HL-60/S4 treated with retinoic acid at 250 ng/mL for 4 days and 3 days (cell line): ENCODE measurements at regions not wholly inside any gene's neighbourhood (a gene's known extent, or its start where the extent isn't known, plus 50 kb on each side); places are given as distances from the start of the nearest gene placed in this dataset.
"Not testable (repeated sequence)": the region's sequence is repeated elsewhere in the genome, so short reads cannot be mapped to it uniquely, and the experiment has no call there.

Experiments used
- in situ Hi-C: fragments of 300-500 bp; cut with MboI; formaldehyde crosslinking; loops from 2 replicates; pipeline ENCODE4 v1.7.0; 2022; ENCODE audit warnings: low sequenced_read_pairs

DNA sequence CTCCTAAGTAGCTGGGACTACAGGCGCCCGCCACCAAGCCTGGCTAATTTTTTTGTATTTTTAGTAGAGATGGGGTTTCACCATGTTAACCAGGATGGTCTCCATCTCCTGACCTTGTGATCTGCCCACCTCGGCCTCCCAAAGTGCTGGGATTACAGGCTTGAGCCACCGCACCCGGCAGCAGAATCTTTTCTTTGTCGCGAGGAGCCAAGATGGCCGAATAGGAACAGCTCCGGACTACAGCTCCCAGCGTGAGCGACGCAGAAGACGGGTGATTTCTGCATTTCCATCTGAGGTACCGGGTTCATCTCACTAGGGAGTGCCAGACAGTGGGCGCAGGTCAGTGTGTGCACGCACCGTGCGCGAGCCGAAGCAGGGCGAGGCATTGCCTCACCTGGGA is 112.3 kb upstream of the ITGA6 start:
- in situ Hi-C loops, result not testable (repeated sequence)

GRCh38 chr2:172322049-172322448 is 105.3 kb upstream of the ITGA6 start:
- in situ Hi-C loops, result no loop called here

DNA sequence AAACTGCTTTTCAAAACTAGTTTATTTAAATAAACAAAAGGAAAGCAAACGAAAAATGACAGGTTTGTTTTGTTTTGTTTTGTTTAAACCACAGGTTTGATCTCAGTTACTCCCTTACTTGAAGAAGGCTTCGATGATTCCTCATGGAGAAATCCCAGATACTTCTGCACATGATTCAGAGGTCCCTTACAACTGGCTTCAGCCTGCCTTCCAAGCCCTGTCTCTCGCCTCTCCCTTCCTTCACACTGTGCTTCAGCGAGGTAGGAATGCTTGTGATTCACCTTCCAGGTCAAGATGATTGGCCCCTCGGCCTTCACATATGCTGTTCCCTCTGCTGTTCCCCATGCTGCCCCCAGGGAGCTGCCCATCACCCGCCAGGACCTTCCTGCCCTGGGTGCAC is 104.1 kb upstream of the ITGA6 start:
- in situ Hi-C loops, result no loop called here

DNA sequence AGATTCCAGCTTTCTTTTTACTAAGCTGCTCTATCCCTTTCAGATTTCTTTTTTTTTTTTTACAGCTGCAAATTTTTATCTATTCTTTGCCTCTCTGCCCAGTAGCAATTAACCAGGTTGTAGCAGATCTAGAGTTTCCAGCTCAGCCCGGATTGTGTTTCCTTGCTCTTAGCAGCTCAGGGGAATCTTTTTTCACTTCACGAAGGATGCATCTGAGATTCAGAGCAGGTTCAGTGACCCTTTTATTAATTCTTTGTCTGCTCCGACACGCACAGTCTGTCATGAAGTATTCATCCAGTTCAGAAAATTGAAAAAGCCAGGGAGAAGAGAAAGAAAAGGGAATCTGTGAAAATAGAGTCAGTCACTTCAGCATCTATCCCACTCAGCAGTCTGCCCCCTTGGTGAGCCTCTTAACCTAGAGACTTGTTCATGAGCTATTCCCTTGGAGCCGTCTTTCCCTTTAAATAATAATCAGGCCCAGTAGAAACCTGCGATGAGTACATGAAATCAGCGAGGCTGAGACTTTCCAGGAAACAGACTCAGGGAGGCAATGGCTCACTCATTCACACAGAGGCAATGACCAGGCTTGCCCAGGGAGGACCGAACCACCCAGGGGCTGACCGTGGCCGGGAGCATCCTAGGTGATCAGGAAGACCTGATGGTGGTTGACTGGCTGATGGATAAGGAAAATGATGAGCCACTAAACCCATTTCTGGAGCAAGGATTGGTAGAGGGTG is 103.4 kb upstream of the ITGA6 start:
- in situ Hi-C loops, result no loop called here

- in situ Hi-C loops, result no loop called here
These were observed 101.2 kb upstream of the ITGA6 start for GRCh38 chr2:172326211-172326509.

DNA sequence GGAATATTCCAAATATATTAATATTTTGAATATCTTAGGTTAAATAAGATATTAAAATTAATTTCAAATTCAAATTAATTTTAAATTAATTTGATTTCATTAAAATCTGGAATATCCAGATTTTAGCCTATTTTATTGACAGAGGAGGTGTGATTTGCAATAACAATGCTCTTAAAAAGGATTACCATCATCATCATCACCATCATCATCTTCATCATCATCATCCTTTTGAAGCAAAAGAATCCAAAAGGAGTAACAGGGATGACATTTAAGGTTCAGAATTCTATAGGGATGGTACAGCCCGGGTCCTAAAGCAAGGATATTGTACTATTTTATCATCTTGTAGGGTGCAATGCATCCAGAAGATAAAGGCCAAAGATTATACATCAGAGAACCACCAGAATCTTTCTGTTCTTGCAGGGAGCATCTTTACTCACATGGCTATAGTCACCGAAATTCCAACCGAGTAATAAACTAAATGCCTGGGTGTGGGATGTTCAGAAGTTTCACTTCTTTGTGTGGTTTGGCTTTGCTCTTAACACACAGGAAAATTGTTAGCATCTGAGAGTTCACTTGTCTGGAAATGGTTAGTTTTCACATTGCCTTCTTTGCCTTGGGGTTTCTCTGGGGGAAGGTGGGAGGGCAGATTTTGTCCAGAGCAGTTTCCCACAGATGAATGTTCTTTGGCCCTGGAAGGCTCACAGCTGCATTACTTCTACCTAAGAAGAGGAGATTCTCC is 99.1 kb upstream of the ITGA6 start:
- in situ Hi-C loops, result no loop called here

GRCh38 chr2:172329416-172329773 is 98.0 kb upstream of the ITGA6 start:
- in situ Hi-C loops, result no loop called here

DNA sequence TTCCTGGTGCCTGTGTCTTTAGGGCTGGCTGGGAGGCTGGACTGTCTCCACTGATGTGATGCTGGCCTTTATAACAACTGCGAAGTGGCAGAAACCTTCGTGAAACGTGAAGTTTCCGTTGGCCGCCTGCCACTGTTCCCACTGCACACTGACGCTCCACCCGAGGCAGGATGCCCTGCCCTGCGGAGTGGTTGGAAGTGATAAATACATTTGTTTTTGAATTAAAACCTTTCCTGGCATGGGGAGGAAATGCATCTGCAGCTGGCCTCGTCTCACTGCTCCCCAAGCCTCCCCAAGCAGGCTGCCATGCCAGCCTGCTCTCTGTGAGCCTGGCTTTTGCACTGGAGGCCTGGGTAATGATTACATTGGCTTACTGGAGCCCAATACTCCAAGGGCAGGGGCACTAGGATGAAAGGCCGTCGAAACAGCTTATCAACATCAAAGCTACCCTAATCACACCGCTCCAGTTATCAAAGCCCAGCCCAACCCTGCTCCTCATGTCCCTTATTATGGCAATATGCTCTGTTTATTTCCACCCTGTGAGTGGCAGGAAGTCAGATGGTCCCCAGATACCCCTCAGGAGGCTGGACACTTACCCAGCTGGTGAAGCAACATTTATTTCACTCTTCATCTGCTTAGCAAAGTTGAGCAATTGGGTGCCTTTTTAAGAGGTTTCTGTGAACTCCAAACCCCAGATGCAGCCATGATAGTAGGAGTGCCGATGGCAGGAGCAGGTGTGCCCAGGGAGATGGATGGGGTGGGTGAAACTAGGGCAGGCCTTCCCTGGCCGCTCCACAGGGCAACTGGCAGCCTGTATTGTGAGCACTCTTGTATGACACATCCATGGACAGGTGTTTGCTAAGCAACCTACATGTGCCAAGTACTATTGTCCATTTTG is 97.4 kb upstream of the ITGA6 start:
- in situ Hi-C loops, result no loop called here

GRCh38 chr2:172332507-172332906 is 94.9 kb upstream of the ITGA6 start:
- in situ Hi-C loops, result no loop called here

DNA sequence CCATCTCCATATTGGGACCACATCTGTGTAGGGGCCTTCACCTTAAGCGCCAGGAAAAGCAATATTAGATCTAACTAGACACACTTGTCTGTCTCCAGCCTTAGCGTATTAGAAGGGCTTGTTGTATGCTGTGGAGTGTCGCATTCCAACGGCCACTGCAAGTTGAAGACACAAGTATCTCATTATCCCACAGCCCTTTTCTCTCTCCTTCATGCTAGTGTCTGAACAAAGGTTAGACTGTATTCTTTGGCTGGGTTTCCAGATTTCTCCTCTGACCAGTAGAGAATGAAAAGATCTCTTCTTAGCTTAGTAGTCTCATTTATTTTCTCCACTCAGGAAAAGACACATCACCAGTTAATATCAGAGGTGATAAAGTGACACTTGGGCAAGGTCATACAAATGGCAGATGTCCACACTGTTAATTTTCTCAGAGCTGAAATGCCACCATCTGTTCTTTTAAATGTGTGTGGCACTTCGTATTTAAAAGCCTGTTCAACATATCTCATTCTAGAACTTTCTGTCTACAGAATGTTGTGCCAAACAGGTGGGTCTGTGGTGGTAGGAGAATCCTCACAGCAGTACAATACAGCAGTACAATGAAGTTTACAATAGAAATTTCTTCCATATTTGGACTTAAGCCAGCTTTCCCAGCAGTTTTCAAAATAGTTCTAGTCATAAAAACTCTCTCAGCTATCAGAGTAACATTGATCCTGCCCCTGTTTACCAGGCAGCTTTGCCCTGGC is 94.0 kb upstream of the ITGA6 start:
- in situ Hi-C loops, result no loop called here

DNA sequence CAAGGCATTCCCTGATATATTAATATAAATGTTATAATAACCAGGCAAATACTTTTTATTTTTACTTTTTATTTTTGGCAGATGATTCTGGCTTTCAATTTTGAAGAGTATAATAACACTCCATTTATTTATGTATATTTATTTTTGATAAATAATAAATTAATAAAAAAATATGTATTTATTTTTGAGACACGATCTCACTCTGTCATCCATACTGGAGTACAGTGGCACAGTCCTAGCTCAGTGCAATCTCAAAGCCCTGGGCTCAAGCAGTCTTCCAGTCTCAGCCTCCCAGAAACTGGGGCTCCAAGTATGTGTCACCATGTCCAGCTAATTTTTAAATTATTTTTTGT is 93.4 kb upstream of the ITGA6 start:
- in situ Hi-C loops, result no loop called here

DNA sequence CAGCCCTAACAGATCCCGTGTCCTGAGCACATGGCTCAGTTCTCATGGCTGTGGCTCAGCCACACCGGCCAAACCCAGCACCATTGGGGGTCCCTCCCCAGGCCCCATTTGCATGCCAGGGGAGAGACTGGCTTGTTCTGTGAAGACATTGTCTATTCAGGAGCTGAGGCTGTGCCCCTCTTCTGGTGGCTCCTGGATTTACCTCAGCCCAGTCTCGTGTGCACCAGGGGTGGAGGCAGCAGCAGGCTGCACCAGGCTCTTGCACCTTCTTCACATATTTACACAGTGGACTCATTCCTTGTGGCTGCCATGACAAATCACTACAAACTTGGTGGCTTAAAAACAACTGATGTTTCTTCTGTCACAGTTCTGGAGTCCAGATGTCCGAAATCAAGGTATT is 92.4 kb upstream of the ITGA6 start:
- in situ Hi-C loops, result no loop called here

GRCh38 chr2:172335736-172336135 is 91.7 kb upstream of the ITGA6 start:
- in situ Hi-C loops, result no loop called here

DNA sequence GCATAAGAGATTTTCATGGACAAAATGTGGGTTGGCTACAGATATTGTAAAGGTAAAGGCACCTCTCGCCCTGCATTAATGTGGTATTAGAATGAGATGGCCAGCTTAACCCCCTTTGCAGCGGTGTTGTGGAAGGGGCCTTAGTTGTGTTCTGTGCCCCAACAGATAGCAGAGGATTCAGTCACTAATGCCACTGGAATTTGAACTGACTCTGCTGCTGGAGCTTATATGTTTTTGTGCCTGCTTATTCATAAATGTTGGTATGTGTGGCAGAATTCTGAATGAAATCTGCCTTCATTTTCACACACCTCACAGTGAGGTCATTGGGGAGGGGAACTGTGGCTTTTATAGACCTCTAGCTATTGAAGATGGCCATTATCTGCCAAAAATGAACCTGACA is 90.7 kb upstream of the ITGA6 start:
- in situ Hi-C loops, result no loop called here

DNA sequence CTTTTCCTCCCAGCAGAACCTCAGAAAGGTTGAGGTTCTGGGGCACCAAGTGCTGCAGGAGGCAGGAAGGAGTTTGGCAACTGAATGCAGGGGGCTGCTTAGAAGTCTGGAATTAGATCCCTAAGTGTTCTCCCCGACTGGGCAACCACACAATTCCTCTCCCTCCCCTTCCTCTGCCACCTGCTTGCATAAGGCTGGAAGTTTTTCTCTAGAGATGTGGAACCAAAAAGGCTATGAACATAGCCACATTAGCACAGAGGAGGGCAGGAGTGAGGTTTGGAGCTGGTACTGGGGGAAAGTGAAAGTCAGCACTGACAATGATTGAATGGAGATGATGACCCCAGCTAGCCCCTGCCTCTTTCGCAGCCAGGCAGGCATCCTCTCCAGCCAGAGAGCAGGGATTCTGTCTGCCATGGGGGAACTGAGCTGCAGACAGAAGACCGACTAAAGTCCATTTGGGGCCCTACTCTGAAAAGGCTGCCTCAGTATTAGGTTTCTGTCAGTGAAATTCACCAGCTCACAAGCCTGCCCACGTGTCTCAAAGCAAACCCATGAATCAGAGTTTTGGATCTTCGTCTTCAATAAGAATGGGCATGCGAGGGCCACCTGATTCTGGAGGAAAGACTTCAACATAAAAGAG is 87.9 kb upstream of the ITGA6 start:
- in situ Hi-C loops, result no loop called here

DNA sequence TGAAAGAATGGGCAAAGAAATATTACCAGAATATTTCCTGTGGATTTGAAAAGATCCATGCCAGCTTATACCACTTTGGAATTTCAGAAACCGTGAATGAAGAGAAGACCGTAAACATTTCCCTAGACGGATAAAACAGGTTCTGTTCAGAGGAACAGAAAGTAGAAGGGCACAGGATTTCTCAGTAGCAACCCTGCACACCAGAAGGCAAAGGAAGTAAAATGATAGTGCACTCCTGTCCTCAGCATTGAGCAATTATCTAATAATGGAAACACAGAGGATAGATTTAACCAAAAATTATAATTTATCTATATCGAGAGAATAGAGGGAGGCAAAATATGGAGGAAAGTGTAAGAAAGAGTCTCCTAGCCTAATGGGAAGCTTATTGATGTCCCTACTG is 87.0 kb upstream of the ITGA6 start:
- in situ Hi-C loops, result no loop called here

DNA sequence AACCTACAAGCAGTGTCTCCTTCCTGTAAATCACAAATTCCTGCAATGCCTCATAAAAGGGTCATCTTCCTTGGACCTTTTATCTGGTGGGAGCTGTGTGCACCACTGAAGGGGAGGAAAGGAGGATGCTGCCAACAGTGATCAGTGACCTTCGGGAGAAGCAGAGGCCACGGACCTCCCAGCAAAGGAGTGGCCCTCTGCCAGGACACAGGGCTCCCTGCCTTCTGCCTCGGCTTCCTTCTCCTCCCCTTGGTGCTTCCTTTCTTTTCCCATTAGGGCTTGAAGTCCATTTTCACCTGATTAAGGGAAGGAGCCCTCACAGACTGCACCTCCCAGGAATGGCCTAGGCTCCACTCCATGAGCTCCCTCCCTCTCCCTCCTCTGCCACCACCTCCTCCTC is 85.3 kb upstream of the ITGA6 start:
- in situ Hi-C loops, result no loop called here

- in situ Hi-C loops, result no loop called here
These were observed 84.8 kb upstream of the ITGA6 start for GRCh38 chr2:172342611-172343010.

DNA sequence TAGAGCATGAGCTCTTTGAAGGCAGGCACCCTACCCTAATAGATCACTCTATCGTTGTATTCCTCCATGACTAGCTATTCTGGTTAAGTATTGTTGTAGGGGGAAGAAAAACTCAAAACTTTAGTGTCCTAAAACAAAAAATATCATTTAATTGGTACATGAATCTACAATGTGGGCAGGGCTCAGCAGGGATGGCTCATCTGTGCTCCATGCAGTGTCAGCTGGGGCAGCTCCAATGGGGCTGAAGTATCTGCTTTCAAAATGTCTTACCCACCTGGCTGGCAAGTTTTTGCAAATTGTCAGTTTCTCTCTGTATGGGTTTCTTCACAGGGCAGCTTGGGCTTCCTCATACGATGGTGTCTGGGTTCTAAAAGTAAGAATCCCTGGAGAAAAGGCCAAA is 83.2 kb upstream of the ITGA6 start:
- in situ Hi-C loops, result no loop called here

DNA sequence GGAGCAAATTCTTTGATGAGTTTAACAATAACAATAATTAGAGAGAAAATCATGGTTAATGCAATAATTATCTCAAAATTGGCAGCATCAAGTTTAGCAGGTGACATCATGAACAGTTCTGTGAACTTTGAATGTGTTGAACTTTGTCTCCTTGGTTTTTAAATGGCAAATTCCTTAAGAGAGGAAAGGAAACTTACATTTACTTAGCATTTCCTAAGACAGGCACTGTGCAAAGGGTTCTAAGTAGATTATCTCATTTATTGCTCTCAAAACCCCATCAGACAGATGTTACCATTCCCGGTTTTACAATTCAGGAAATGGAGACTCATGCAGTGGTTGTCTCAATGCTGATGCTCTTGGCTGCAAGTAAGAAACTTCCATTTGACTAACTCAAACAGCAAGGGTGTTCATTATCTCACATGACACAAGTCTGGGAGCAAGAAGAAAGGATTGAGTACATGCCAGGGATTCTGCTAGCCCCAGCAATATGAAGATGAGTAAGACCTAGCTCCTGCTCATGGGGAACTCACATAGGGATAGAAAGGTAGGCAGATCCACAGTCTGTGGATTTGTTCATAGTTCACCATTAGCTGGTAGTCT is 81.3 kb upstream of the ITGA6 start:
- in situ Hi-C loops, result no loop called here
